ENCODE measurements at regions not wholly inside any gene's neighbourhood (a gene's known extent, or its start where the extent isn't known, plus 50 kb on each side); places are given as distances from the start of the nearest gene placed in this dataset.

GRCh38 chr2:120401275-120402066, 55.5 kb downstream of the INHBB start:
- DNase-seq = no peak

- no peak for DNase-seq
Observed at GRCh38 chr2:120402067-120402433, 56.1 kb downstream of the INHBB start.

GRCh38 chr2:120402508-120402907, 56.6 kb downstream of the INHBB start:
- DNase-seq = no peak

- no peak for DNase-seq
Observed at GRCh38 chr2:120403261-120403660, 57.3 kb downstream of the INHBB start.

GRCh38 chr2:120403676-120404075, 57.7 kb downstream of the INHBB start:
- DNase-seq = no peak

- DNase-seq = no peak
Observed at GRCh38 chr2:120404274-120404673, 58.3 kb downstream of the INHBB start.

- DNase-seq = no peak
Observed at GRCh38 chr2:120404941-120405758, 59.2 kb downstream of the INHBB start.

- no peak for DNase-seq
Observed at GRCh38 chr2:120405759-120406099, 59.8 kb downstream of the INHBB start.

- DNase-seq = no peak
Observed at GRCh38 chr2:120406566-120406965, 60.6 kb downstream of the INHBB start.

GRCh38 chr2:120410487-120410886, 64.6 kb downstream of the INHBB start:
- DNase-seq = no peak

- DNase-seq = no peak
Observed at GRCh38 chr2:120415060-120415459, 69.1 kb downstream of the INHBB start.

- DNase-seq = no peak
Observed at GRCh38 chr2:120415728-120416509, 70.0 kb downstream of the INHBB start.

GRCh38 chr2:120418174-120418787, 72.3 kb downstream of the INHBB start:
- DNase-seq = no peak

GRCh38 chr2:120419073-120419472, 73.1 kb downstream of the INHBB start:
- DNase-seq = no peak

- DNase-seq = no peak
Observed at GRCh38 chr2:120419955-120420354, 74.0 kb downstream of the INHBB start.

GRCh38 chr2:120421126-120421829, 75.3 kb downstream of the INHBB start:
- DNase-seq = no peak

GRCh38 chr2:120421830-120422175, 75.9 kb downstream of the INHBB start:
- DNase-seq = no peak

- no peak for DNase-seq
Observed at GRCh38 chr2:120422465-120423160, 76.7 kb downstream of the INHBB start.

GRCh38 chr2:120423167-120423943, 77.4 kb downstream of the INHBB start:
- DNase-seq = no peak

- no peak for DNase-seq
Observed at GRCh38 chr2:120424274-120424796, 78.4 kb downstream of the INHBB start.

- DNase-seq = no peak
Observed at GRCh38 chr2:120425014-120425413, 79.1 kb downstream of the INHBB start.

Measured in amniotic stem cell (primary cell).